ENCODE measurements at regions not wholly inside any gene's neighbourhood (a gene's known extent, or its start where the extent isn't known, plus 50 kb on each side); places are given as distances from the start of the nearest gene placed in this dataset.

DNA sequence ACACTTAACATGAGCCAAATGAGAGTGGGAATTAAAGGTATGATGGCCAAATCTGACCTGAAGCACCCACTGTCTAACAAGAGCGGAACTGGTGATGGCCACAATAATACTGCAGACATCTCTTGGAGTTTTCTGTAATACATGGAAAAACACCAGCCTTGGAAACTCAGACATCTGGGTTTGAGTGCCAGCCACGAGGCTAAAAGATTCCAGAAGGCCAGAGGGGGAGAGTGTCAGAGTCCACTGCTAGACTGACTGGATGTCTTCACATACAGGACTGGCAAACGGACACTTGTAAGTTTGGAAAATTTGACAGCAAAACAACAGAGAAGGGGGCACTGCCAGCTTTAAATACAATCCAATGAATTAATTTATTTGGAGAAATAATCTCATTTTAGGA is 175.1 kb downstream of the ADSS2 start:
- no peak overlapping the region for H3K9ac ChIP-seq (ENCODE audit: insufficient read depth, low read length, poor library complexity, severe bottlenecking)
- Mint-ChIP-seq H3K27ac (peak overlapping the region in 1 of 7 donors; percentile 20), H3K27me3 (ENCODE audit: low read depth in 3 of 3) (peaks cover 2 to 3% (median 2%) of the 10 kb centered on the region in 3 donors), H3K9me3 (peaks cover 0 to 3% (median 0%) of the 10 kb centered on the region in 7 donors), H3K36me3 (peaks cover 0 to 14% of the 10 kb centered on the region in 2 donors), H3K4me1 (peaks cover 29% of the 10 kb centered on the region), H3K4me3 (no peak overlapping the region)
- peaks cover 16 to 27% of the 10 kb centered on the region in 2 donors for H3K4me1 ChIP-seq (ENCODE audit: control insufficient read depth in 1 of 2, insufficient read depth in 2 of 2, low read length in 2 of 2)
- no peak overlapping the region for H3K27ac ChIP-seq (ENCODE audit: low read depth in 1 of 2, low read length in 2 of 2)
- WGBS (ENCODE audit: insufficient coverage), result 83% methylated on average over 2 of the region's 3 CpGs
- H3K36me3 ChIP-seq (replicated peaks in 1 of 2; ENCODE audit: control insufficient read depth in 1 of 2, insufficient read depth in 2 of 2, low read length in 2 of 2), result no peaks in the 10 kb centered on the region
- TF ChIP-seq, protein P1, sequence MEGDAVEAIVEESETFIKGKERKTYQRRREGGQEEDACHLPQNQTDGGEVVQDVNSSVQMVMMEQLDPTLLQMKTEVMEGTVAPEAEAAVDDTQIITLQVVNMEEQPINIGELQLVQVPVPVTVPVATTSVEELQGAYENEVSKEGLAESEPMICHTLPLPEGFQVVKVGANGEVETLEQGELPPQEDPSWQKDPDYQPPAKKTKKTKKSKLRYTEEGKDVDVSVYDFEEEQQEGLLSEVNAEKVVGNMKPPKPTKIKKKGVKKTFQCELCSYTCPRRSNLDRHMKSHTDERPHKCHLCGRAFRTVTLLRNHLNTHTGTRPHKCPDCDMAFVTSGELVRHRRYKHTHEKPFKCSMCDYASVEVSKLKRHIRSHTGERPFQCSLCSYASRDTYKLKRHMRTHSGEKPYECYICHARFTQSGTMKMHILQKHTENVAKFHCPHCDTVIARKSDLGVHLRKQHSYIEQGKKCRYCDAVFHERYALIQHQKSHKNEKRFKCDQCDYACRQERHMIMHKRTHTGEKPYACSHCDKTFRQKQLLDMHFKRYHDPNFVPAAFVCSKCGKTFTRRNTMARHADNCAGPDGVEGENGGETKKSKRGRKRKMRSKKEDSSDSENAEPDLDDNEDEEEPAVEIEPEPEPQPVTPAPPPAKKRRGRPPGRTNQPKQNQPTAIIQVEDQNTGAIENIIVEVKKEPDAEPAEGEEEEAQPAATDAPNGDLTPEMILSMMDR (IDR thresholded peaks at IDR 0.05), result no peak
- H3K27me3 ChIP-seq (ENCODE audit: control insufficient read depth in 2 of 2, insufficient read depth in 2 of 2, low read length in 2 of 2), result no peaks in the 10 kb centered on the region
- no peak overlapping the region for H3K4me3 ChIP-seq (replicated peaks in 1 of 3; ENCODE audit: low read depth in 2 of 3, low read length in 3 of 3)
- no peaks in the 10 kb centered on the region for H4K20me1 ChIP-seq (ENCODE audit: insufficient read depth, low read length)
- H3K4me2 ChIP-seq (replicated peaks; ENCODE audit: extremely low read depth, low read length, poor library complexity, severe bottlenecking), result no peak overlapping the region
- H2AFZ ChIP-seq (ENCODE audit: insufficient read depth, low read depth, low read length, poor library complexity, severe bottlenecking), result no peak overlapping the region
- intact Hi-C loops (cut with micrococcal nuclease), result loop anchor here in 1 of 2 donors (10.0 kb wide), 1 partner anchor 222 kb away; the partner anchor contains the start of gene ZBTB18
- no peak for DNase-seq
- no peaks in the 10 kb centered on the region for H3K79me2 ChIP-seq (ENCODE audit: insufficient read depth, low read length)
- H3K9me3 ChIP-seq (replicated peaks in 1 of 2; ENCODE audit: control insufficient read depth in 1 of 2, insufficient read depth in 1 of 2, low read length in 2 of 2), result no peaks in the 10 kb centered on the region

GRCh38 chr1:244280201-244280600 is 171.5 kb downstream of the ADSS2 start:
- 42% methylated on average over 5 of the region's 7 CpGs for WGBS (ENCODE audit: insufficient coverage)
- no peak overlapping the region for H3K4me2 ChIP-seq (replicated peaks; ENCODE audit: extremely low read depth, low read length, poor library complexity, severe bottlenecking)
- TF ChIP-seq, protein P1 (IDR thresholded peaks at IDR 0.05), result no peak
- H3K4me3 ChIP-seq (replicated peaks in 1 of 3; ENCODE audit: low read depth in 2 of 3, low read length in 3 of 3), result no peak overlapping the region
- H3K9ac ChIP-seq (ENCODE audit: insufficient read depth, low read length, poor library complexity, severe bottlenecking), result no peak overlapping the region
- H3K27ac ChIP-seq (ENCODE audit: low read depth in 1 of 2, low read length in 2 of 2), result no peak overlapping the region
- H4K20me1 ChIP-seq (ENCODE audit: insufficient read depth, low read length), result no peaks in the 10 kb centered on the region
- H3K4me1 ChIP-seq (ENCODE audit: control insufficient read depth in 1 of 2, insufficient read depth in 2 of 2, low read length in 2 of 2), result peaks cover 3 to 4% of the 10 kb centered on the region in 2 donors
- H3K27me3 ChIP-seq (ENCODE audit: control insufficient read depth in 2 of 2, insufficient read depth in 2 of 2, low read length in 2 of 2), result no peaks in the 10 kb centered on the region
- H3K27ac Mint-ChIP-seq, result peak overlapping the region in 1 of 7 donors; percentile 18
- H3K4me3 Mint-ChIP-seq, result no peak overlapping the region
- peaks cover 0 to 18% of the 10 kb centered on the region in 2 donors for H3K36me3 Mint-ChIP-seq
- peaks cover 0 to 2% (median under 1%) of the 10 kb centered on the region in 3 donors for H3K27me3 Mint-ChIP-seq (ENCODE audit: low read depth in 3 of 3)
- no peaks in the 10 kb centered on the region for H3K36me3 ChIP-seq (replicated peaks in 1 of 2; ENCODE audit: control insufficient read depth in 1 of 2, insufficient read depth in 2 of 2, low read length in 2 of 2)
- no peak overlapping the region for H2AFZ ChIP-seq (ENCODE audit: insufficient read depth, low read depth, low read length, poor library complexity, severe bottlenecking)
- H3K9me3 ChIP-seq (replicated peaks in 1 of 2; ENCODE audit: control insufficient read depth in 1 of 2, insufficient read depth in 1 of 2, low read length in 2 of 2), result no peaks in the 10 kb centered on the region
- peaks cover 10% of the 10 kb centered on the region for H3K4me1 Mint-ChIP-seq
- H3K9me3 Mint-ChIP-seq, result peaks cover 0 to 3% (median 0%) of the 10 kb centered on the region in 7 donors
- no peaks in the 10 kb centered on the region for H3K79me2 ChIP-seq (ENCODE audit: insufficient read depth, low read length)
- intact Hi-C loops (cut with micrococcal nuclease), result loop anchor here in 1 of 2 donors (10.0 kb wide), 1 partner anchor 585 kb away; no protein-coding TSS in a partner anchor
- DNase-seq, result no peak

All from CD14-positive monocyte (primary cell).